NOMO-1 treated with DMSO at 0.1 percent for 48 hours (cell line): ENCODE measurements at regions not wholly inside any gene's neighbourhood (a gene's known extent, or its start where the extent isn't known, plus 50 kb on each side); places are given as distances from the start of the nearest gene placed in this dataset.
A peak's percentile ranks its signal among the peaks of the same experiment; 100 is the strongest.

Experiments used
- DNase-seq: peaks from one replicate; lab custom pipeline; 2025; ENCODE audit not compliant: unreplicated experiment; lab: John Stamatoyannopoulos, UW

DNA sequence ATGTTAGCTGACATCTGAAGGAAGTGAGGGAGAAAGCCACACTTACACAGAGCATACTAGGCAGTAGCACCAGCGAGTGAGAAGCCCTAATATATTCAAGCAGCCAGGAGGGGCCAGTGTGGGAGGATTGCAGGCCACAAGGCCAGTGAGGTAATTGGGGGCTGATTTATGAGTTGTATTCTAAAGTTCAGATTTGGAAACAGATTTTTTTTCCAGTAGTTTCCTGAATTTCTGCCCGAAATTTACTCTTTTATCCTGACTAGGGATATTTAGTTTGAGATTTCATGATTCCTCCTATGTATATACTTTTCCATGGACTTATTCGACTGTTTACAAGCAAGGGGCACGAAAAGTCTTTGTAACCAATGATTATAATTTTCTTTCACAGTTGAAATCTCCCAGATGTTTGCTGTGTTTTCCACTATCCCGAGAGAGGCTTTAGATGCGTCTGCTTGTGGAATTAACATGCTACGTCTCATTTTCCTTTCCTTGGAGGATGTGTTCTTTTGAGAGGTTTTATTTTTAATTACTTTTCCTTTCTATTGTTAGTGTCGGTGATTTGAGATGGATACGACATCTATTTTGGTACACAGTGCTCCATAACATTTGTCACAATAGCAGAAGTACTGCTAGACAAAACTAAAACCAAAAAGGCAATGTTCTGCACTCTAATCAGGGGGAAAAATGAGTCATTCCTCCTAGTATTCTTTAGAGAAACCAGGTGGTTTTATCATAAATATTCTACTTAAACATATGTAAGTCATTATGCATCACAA, 356.3 kb upstream of the HSF2 start:
- no peak for DNase-seq

DNA sequence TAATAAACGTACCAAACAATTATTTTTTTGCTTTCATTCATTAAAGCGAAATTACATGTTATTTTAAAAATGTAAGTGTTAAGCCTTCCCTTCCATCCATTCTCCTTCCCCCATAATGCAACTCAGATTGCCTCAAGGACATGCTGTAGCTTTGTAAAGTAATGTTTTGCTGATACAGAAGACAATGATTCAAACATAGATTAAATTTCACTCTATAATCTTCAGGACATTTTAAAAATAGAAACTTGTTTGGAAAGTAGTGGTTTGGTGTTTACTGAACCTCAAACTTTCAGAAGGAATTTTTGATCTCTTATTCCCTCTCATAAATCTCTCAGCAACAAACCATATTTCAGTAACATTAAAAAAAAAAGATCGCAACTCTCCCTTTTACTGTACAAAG, 350.9 kb upstream of the HSF2 start:
- no peak for DNase-seq

DNA sequence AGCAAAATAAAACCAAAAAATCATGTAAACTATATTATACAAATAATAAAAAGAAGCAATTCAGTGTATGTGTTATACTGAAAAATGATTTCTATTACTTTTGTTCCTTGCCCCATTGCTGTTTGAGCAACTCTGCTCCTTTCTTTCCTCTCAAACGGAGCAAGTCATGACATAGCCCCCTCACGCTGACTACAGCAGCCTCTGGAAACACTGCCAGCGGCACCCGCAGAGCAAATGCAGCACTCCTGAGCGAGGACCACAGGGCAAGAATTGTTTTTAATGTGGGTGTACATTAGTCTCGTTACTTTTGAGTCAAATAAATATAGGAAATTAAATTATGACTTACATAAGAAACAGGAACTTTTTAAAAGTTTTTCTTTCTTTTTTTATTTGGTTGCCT, 350.1 kb upstream of the HSF2 start:
- no peak for DNase-seq

DNA sequence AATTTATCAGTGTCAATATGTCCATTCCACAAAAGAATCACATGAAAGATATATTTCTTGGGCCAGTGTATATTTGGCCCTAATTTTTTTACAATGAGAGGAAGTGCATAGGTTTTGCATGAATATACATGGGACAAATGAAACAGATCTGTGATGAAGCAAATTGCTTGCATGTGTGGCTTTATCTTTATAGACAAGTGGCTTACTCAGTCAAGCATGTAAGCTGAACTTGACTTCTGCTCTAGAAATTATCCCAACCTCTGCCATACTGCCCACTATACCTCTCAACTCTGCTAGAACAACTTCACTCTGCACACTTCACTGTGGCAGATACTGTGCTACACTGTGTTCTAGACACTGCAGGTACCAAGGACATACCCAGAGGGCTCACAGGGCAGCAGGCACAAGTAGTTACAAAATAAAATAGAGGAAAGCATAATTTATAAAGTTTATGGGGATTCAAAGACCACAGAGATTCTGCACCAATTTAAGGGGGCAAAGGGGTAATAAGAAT, 349.2 kb upstream of the HSF2 start:
- no peak for DNase-seq

DNA sequence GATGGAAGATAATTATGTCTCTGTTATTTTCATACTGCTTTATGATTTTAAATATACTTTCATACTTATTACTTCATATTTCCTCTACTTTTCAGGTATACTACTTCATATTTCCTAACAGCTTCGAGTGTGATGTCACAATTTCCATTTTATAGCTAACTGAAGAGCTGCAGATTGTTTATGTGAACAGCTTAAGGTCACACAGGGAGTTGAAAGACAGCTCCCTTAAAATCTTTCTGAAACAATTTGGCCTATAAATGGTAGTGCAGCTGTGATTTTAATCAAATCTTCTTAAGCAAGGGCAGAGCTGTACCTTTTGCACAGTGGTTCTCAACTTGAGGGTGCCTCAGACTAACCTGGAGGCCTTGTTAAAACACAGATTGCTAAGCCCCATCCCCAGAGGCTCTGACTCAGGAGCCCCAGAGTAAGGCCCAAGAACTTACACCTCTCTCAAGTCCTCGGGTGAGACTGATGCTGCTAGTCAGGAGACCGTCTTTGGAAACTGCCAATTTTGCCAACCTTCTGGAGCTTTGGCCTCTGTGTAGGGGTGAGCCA, 347.0 kb upstream of the HSF2 start:
- no peak for DNase-seq

DNA sequence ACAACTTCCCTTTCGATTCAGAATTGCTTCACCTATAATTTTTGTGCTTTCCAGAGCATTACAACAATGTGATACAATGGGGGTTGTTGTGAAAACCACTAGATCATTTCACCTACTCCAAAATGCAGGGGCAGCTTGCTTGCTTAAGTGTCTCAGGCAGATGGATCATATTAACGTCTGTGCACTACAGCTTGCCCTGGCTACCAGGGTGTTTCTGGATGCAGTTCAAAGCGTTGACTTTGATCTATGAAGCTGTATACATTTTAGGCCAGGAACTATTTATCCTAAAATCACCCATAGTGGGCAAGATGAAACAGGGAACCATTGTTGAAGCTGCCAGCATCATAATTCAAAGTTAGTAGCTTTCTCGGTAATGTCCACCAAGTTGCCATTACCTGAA, 339.5 kb upstream of the HSF2 start:
- peak; percentile 56 for DNase-seq

DNA sequence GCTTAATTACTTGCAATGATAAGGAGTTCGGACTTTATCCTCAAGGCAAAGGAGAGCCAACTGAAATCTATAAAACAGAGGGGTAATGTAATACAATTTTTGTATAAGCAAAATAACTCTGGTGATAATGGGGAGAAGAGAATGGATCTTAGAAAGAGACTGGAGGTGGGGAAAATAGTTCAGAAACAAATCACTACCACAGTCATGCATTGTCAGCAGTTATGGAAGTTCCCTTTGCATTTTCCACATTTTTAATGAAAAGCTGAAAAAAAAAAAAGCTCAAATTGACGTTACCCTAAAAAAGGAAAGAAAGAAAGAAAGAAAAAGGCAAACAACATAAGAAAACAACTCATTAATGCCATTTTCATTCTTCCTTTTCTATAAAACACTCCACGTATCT, 337.6 kb upstream of the HSF2 start:
- no peak for DNase-seq

DNA sequence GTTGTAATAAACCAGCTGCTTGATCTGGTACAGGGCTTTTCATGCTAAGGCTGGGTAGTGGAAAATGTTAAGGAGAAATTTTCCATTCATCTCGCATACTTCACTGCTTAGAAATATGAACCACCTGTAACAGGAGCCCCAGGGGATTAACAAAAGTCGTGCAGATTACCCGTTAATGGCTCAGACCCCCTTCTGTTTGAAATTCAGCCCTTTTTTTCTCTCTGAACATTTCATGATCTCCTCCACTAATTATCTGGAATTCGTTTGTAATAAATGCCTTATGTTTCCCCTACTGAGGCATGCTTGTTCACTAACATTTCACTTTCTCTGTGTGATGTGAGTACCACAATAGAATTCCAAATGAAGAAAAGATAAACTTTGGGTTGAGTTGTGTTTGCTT, 336.4 kb upstream of the HSF2 start:
- DNase-seq, result no peak

DNA sequence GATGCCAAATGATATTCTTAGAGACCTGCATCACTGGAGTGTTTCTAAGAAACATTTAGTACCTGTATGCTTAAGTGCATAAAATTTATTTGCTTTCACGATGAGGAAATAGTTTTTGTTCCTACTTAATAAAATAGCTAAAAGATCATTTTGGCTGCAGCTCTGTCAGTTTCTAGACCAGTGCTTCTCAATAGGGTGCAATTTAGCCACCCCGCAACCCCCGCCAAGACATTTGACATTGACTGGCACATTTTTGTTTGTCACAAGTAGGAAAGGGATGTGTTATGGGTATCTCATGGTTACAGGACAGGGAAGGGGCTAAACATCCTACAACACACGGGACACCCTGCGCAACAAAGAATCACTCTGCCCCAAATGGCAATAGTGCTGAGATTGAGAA, 335.7 kb upstream of the HSF2 start:
- no peak for DNase-seq

DNA sequence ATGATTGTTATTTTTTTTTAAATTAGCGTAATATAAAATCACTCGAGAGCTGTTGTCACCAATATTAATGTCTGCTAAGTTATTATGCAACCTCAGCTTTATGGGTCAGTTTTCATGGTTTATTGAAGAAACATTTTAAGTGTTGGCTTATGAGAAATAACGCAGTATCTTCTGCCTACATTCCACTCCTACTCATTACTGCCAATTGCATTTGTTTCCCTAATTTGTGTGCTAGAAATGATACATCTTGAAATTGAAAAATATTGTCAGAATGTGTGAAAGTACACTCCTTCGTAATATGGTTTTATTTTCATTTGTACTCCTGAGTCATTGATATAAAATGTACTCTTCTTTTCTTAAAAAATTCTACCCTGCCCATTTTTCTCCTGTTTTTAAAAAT, 333.3 kb upstream of the HSF2 start:
- DNase-seq, result no peak

DNA sequence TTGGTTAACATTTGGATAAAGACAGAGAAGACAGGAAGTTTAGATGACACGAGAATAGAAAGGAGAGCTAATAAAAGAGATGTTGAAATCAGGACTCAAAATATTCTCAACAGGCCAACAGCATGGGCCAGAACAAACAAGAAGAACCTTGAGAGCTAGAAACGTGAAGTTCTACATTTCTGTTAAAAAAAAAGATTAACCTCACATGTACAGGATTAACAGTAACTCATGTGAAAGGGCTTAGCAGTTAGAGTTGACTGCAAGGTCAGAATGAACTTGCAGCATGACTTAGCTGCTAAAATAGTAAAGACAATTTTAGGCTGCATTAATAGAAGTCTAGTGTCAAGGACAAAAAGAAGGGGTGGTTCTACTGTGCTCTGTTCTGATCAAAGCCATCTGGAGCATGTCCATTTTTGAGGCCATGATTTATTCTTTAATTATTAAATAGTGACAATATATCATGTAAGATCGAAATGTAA, 331.1 kb upstream of the HSF2 start:
- peak; percentile 18 for DNase-seq

DNA sequence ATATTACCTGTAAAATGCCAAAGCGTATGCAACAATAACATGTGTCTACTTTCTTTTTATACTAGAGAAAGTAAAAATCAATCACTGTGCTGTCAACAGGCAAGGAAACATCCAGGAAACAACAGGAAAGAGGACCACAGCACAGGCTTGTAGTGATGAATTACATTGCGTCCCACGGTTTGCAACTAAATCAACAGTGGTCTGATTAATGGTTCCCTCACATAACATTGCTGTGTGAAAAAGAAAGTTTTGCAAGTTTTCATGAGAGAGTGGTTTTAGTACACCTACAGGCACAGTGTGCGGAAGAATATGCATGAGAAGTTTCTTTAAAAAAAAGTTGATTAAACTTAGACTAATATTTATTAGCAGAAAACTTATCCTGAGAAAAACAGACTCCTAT, 329.5 kb upstream of the HSF2 start:
- no peak for DNase-seq

DNA sequence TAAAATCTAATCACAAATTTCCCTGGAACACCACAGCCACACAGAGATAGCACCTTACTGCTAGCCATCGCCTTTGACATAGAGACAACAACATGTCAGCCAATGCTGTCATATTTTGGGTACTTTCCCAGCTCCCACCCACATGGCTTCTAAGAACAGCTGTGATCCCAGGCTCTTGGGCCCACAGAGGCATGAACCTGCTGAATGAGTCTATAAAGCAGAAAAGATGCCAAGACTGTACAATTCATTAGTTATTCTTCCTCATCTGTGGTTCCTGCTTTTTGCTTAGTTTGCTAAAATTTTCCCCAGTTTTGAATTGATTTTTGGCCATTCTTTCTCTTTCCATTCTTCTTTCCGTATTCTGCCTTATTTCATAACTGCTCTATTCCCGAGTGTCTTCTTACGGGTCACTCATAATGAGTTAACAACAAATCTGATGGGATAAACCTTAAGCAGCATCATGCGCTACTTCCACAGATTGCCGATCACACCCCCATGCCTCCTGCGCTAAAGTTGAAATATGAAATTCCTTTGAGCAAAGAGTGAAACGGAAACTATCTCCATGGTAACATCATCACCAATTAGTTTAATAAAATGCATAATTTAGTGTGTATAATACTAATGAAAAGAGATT, 327.3 kb upstream of the HSF2 start:
- no peak for DNase-seq

DNA sequence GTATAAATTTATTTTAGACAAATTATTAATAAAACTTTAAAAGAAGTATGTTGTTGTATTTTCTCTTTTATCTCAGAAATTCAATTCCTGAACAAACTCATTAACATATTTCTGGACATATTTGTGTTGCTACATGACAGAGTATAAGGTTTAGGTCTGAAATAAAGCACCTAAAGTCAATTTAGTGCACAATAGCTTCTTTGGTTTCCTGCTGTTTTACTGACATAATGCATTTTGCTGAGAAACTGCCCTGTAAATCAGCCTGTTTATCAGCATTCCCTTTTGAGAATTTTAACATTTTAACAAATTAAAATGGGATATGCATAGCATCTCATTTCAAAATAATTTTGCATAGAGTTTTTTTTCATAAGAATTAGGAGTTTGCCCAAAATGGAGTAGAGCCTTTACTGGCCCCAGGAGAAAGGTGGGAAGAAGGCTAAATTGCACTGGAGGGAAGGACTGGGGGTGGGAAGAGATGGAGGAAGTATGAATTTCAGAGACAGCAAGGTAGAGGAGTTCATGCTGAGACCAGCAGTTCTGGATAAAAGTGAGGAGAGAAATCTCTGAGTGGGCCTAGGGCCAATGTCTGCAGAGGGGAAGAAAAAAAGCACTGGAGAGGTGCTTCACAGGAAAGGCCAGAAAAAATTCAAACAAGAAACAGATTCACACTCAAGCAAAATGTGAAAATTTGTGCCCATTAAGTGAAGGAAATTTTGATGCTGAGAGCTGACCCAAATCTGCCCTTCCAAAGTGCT, 324.2 kb upstream of the HSF2 start:
- DNase-seq, result no peak

DNA sequence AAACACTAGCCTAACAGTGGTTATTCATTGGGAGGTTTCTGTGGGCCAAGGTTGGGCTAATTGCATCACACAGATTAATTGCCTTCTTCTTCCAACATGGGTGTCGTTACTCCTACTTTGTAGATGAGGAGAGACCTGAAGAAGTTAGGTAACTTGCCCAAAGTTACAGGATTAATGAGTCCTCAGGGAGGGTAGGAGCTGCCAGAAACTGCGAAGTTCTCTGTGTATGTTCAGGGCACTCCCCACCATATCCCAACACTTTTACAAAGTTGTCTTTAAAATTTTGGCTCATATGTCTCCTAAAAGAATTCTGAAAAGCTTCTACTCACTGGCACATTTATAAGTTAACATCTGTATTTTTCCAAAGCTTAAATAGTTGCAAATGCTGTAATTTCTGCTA, 323.5 kb upstream of the HSF2 start:
- DNase-seq, result no peak

DNA sequence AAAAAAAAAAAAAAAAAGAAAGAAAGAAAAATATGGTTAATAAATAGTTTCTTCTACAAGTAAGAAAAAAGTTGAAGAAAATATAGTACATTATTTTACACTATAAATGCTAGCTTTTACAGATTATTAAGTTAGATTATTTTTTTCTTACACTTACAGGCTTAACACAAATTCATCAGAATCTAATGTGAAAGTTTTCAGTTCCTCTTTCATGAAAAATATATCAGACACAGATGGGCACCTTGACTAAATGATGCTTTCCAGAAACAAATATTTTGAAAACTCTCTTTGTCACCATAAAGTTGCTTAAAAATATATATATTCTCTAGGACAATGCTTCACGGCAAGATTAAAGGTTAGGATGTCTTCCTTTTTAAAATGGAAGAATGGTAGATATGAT, 321.8 kb upstream of the HSF2 start:
- no peak for DNase-seq

DNA sequence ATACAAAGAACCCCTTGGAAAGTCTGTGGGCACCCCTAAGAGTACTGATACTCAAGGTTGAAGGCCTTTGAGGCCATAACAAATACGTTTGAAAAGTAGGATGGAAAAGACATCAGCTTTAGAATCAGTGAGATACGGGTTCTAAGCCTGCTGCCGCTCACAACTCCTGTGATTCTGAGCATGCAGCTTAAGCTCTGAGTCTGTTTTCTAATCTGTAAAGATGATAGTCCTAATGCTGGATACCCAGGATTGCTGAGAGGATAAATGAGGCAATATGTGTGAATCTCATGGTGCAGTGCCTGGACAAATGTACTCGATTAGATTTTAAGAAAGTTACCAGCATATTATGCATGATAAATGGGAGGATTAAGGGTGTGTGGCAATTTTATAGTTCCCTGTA, 321.0 kb upstream of the HSF2 start:
- no peak for DNase-seq

DNA sequence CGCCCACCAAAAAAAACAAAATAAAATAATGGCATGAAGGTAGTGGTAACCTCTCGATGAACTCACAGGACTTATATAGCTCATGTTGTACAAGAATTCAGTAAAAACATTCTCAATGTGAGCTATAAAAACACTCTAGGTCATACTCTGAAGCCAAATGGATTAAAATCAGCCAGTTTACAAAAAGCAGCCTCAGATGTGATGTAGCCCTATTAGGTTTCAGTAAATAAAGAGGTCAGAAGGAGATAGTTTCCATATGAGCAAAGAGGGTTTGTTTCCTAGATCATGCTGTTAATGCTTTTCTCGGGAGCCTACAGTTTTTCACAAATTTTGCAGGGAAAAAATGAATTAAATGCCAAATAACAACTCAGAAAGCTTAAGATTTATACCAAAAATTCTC, 319.5 kb upstream of the HSF2 start:
- DNase-seq, result no peak

DNA sequence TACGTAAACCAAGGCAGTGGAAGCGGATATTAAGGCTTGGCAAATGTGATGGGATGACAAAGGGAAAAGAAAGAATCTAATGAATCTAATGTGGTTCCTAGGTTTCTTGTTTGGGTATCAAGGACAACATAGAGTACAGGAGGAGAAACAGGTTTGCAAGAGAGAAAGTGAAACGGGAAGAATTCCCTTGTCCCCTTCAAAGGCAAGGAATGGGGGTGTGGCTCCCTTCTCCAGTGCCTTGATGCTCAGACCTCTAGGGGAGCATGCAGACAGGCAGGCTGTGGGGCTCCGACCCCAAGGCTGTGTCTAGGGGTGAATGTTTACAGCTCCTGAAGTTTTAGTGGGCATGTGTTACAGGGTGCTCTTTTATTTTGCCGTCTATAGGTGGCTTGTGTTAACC, 317.5 kb upstream of the HSF2 start:
- no peak for DNase-seq

DNA sequence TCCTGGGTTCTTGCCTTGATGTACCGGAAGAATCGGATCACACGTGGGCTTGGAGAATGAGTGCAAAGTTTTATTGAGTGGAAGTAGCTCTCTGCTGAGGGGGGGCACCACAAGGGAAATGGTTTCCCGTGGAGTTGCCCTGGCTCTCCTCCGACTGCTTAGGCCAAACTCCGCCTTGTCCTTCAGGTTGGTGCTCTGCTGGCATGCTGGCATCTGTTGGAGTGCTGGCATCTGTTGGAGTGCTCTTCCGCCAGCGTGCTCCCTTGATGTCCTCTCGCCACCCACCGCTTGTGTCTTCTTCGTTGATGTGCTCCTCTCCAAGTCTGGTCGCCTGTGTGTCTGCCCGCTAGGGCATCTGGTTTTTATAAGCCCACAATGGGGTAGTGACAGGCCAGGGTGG, 317.1 kb upstream of the HSF2 start:
- no peak for DNase-seq

DNA sequence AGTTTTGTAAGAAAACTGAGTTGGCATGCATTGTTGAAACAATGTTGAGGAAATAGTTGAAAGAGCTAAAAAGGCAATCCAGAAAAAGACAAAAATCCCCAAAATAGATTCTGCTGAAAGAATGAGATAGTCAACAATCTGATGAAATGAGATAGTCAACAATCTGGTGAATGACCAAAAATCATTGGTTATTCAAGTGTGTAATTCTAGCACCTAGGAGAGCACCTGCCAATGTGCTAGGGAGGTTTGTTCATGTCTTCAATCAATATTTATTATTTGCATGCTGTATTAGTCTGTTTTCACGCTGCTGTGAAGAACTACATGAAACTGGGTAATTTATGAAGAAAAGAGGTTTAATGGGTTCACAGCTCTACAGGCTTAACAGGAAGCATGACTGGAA, 307.1 kb upstream of the HSF2 start:
- DNase-seq, result no peak
